ENCODE measurements at regions not wholly inside any gene's neighbourhood (a gene's known extent, or its start where the extent isn't known, plus 50 kb on each side); places are given as distances from the start of the nearest gene placed in this dataset.

DNA sequence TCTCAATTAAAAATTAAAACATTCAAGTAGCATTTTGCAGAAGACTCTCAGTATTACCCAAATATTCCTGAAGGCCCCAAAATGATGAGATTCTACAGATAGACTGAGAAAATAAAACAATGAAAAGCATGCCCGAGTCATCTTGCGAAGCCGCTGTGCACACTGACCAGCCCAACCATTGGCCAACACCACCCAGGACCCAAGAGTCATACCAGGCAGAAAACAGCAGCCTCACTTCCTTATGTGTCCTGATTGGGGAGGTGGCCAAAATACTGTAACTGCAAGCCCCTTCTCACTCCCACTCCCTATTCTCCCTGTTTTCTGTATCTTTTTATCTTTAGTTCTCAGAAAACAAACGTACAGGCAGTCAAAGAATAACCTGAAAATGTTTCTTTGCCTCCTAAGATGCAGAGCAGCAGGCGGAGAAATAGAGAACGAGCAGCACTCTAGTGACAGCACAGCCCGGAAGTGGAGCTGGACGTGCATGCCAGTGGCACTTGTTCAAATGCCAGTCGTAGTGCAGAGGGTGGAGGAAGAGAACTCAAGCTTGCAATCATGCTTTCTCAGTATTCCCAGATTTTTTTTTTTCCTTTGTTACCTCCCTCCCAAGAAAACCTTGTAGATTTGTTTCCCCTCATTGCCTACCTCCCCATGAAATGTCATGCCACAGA, 182.3 kb upstream of the SOX9 start:
- TF ChIP-seq CTCF (IDR thresholded peaks at IDR 0.05) (no peak), EZH2 (IDR thresholded peaks at IDR 0.05; ENCODE audit: borderline replicate concordance, insufficient read depth, low read depth, low read length, poor library complexity, severe bottlenecking) (no peak)

All from B cell (primary cell).